ENCODE measurements at regions not wholly inside any gene's neighbourhood (a gene's known extent, or its start where the extent isn't known, plus 50 kb on each side); places are given as distances from the start of the nearest gene placed in this dataset.

DNA sequence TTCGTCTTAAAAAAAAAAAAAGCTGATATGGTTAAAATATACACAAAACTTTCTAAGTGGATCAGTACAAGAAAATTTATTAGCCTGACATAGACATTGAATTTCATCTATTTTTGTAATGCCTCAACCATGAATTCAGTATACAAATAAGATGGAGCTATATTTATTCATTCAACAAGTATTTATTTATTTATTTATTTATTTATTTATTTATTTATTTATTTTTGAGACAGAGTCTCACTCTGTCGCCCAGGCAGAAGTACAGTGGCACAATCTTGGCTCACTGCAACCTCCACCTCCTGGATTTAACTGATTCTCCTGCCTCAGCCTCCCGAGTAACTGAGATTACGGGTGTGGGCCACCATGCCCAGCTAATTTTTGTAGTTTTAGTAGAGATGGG lies 78.5 kb upstream of the GSX1 start:
- DNase-seq (ENCODE audit: low read depth): no peak
- no peaks in the 10 kb centered on the region for H3K36me3 ChIP-seq (ENCODE audit: control insufficient read depth, insufficient read depth, low read length)
- H3K4me3 ChIP-seq (ENCODE audit: low read depth, low read length): no peak overlapping the region
- no peaks in the 10 kb centered on the region for H3K27me3 ChIP-seq (ENCODE audit: control insufficient read depth, insufficient read depth, low read length)
- TF ChIP-seq, protein P1, sequence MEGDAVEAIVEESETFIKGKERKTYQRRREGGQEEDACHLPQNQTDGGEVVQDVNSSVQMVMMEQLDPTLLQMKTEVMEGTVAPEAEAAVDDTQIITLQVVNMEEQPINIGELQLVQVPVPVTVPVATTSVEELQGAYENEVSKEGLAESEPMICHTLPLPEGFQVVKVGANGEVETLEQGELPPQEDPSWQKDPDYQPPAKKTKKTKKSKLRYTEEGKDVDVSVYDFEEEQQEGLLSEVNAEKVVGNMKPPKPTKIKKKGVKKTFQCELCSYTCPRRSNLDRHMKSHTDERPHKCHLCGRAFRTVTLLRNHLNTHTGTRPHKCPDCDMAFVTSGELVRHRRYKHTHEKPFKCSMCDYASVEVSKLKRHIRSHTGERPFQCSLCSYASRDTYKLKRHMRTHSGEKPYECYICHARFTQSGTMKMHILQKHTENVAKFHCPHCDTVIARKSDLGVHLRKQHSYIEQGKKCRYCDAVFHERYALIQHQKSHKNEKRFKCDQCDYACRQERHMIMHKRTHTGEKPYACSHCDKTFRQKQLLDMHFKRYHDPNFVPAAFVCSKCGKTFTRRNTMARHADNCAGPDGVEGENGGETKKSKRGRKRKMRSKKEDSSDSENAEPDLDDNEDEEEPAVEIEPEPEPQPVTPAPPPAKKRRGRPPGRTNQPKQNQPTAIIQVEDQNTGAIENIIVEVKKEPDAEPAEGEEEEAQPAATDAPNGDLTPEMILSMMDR (IDR thresholded peaks at IDR 0.05; ENCODE audit: insufficient read depth, low read length, poor library complexity, severe bottlenecking): no peak

DNA sequence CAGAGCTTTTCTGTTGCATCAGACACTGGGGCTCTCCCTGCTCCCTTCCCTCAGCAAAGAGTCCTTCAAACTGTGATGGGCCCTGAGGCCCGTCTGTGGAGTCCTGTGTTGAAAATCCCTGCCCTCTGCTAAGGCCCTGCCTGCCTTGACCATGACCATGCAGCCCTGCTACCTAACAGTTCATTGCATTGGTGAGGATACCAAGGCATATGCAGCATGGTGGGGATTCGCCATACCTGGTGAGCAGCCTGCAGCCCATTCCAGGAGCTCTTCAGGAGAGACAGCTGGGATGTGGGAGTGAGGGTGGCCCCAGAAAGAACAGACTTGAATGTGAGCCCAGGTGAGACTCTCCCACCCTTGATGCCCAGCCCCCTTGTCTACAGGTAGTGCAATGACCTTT lies 70.6 kb upstream of the GSX1 start:
- no peak for DNase-seq (ENCODE audit: low read depth)
- Histone ChIP-seq H3K36me3 (ENCODE audit: control insufficient read depth, insufficient read depth, low read length) (no peaks in the 10 kb centered on the region), H3K4me3 (ENCODE audit: low read depth, low read length) (no peak overlapping the region), H3K27me3 (ENCODE audit: control insufficient read depth, insufficient read depth, low read length) (no peaks in the 10 kb centered on the region)
- TF ChIP-seq, protein P1 (IDR thresholded peaks at IDR 0.05; ENCODE audit: insufficient read depth, low read length, poor library complexity, severe bottlenecking): no peak

DNA sequence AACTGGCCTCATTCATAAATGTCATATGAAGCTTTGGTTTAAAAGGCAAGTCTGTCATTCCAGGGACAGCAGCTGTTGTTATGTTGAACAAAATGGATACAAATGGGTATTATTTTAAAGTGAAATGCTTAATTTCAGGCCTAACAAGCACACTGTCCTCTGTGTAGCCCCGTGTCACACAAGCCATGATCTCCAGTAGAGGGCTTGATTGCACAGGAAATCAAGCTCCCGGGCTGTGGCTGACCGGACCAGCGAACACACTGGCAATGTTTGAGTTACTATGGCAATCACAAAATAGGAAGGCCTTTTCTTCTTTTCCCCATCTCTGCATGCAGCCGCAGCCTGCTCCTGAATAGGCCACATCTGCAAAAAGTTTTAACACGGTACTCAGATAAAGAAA lies 64.0 kb upstream of the GSX1 start:
- no peaks in the 10 kb centered on the region for H3K36me3 ChIP-seq (ENCODE audit: control insufficient read depth, insufficient read depth, low read length)
- DNase-seq (ENCODE audit: low read depth): no peak
- peaks cover 3% of the 10 kb centered on the region for H3K27me3 ChIP-seq (ENCODE audit: control insufficient read depth, insufficient read depth, low read length)
- TF ChIP-seq, protein P1 (IDR thresholded peaks at IDR 0.05; ENCODE audit: insufficient read depth, low read length, poor library complexity, severe bottlenecking): no peak
- H3K4me3 ChIP-seq (ENCODE audit: low read depth, low read length): no peak overlapping the region

DNA sequence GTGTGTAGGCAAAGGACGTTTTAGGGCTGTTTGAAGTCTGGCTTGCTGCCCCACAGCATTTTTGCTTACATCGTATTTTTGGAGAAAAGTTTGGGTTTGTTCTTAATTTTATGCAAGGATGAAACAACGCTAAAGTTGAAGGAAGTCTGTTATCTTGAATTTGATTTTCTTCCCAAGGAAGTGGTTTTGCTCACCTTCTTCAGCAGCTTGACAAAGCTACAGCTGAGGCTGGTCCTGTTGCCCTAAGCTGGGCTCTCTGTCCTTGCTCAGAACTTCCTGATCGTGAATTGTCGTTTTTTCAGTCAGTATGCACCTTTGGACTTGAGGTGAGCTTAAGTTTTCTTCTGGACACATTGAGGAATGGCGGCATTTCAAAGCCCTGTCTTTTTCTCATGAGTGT lies 62.1 kb upstream of the GSX1 start:
- H3K36me3 ChIP-seq (ENCODE audit: control insufficient read depth, insufficient read depth, low read length): no peaks in the 10 kb centered on the region
- H3K27me3 ChIP-seq (ENCODE audit: control insufficient read depth, insufficient read depth, low read length): peaks cover 3% of the 10 kb centered on the region
- TF ChIP-seq, protein P1 (IDR thresholded peaks at IDR 0.05; ENCODE audit: insufficient read depth, low read length, poor library complexity, severe bottlenecking): no peak
- H3K4me3 ChIP-seq (ENCODE audit: low read depth, low read length): no peak overlapping the region
- DNase-seq (ENCODE audit: low read depth): no peak

All from kidney epithelial cell (primary cell).